ENCODE measurements at regions not wholly inside any gene's neighbourhood (a gene's known extent, or its start where the extent isn't known, plus 50 kb on each side); places are given as distances from the start of the nearest gene placed in this dataset.
"Not testable (repeated sequence)": the region's sequence is repeated elsewhere in the genome, so short reads cannot be mapped to it uniquely, and the experiment has no call there.

- TF ChIP-seq CTCF (IDR thresholded peaks at IDR 0.05; ENCODE audit: extremely low read depth, missing control alignments): peak; percentile 73
- peak; percentile 73 for DNase-seq (ENCODE audit: low spot score)
Observed at GRCh38 chr18:21955757-21956652, 213.4 kb upstream of the GATA6 start.

- DNase-seq (ENCODE audit: low spot score): no peak
- no peak for TF ChIP-seq CTCF (IDR thresholded peaks at IDR 0.05; ENCODE audit: extremely low read depth, missing control alignments)
Observed at GRCh38 chr18:21958263-21958662, 211.1 kb upstream of the GATA6 start.

- no peak for DNase-seq (ENCODE audit: low spot score)
- no peak for TF ChIP-seq CTCF (IDR thresholded peaks at IDR 0.05; ENCODE audit: extremely low read depth, missing control alignments)
Observed at GRCh38 chr18:21958707-21959450, 210.5 kb upstream of the GATA6 start.

GRCh38 chr18:21960189-21960588 is 209.2 kb upstream of the GATA6 start:
- DNase-seq (ENCODE audit: low spot score): no peak

GRCh38 chr18:21963336-21963735 is 206.1 kb upstream of the GATA6 start:
- no peak for DNase-seq (ENCODE audit: low spot score)
- TF ChIP-seq CTCF (IDR thresholded peaks at IDR 0.05; ENCODE audit: extremely low read depth, missing control alignments): no peak

More at GRCh38 chr18:21960189-21960588, 209.2 kb upstream of the GATA6 start:
- no peak for TF ChIP-seq CTCF (IDR thresholded peaks at IDR 0.05; ENCODE audit: extremely low read depth, missing control alignments)

GRCh38 chr18:21968338-21968737 is 201.1 kb upstream of the GATA6 start:
- TF ChIP-seq CTCF (IDR thresholded peaks at IDR 0.05; ENCODE audit: extremely low read depth, missing control alignments): no peak
- DNase-seq (ENCODE audit: low spot score): no peak

GRCh38 chr18:21972281-21972680 is 197.1 kb upstream of the GATA6 start:
- no peak for DNase-seq (ENCODE audit: low spot score)
- TF ChIP-seq CTCF (IDR thresholded peaks at IDR 0.05; ENCODE audit: extremely low read depth, missing control alignments): no peak

- not testable (repeated sequence) for DNase-seq (ENCODE audit: low spot score)
Observed at GRCh38 chr18:21975954-21976353, 193.4 kb upstream of the GATA6 start.

All from GM20000 (cell line).